Endothelial cell (in vitro differentiated cells): ENCODE measurements at regions not wholly inside any gene's neighbourhood (a gene's known extent, or its start where the extent isn't known, plus 50 kb on each side); places are given as distances from the start of the nearest gene placed in this dataset.

Source experiments
- DNase-seq: peaks from one replicate; pipeline ENCODE4 v3.0.0; 2021; ENCODE audit warnings: low spot score
- H3K27ac Mint-ChIP-seq: one replicate; pipeline ENCODE4 v1.8.0; 2021; ENCODE audit warnings: mixed read lengths, inconsistent platforms; ENCODE audit not compliant: unreplicated experiment
- H3K27me3 Mint-ChIP-seq: one replicate; pipeline ENCODE4 v1.8.0; 2021; ENCODE audit warnings: mild to moderate bottlenecking, moderate library complexity, mixed read lengths, inconsistent platforms; ENCODE audit not compliant: unreplicated experiment
- H3K36me3 Mint-ChIP-seq: one replicate; pipeline ENCODE4 v1.8.0; 2021; ENCODE audit warnings: mild to moderate bottlenecking, low read depth, mixed read lengths, inconsistent platforms; ENCODE audit not compliant: unreplicated experiment
- H3K4me1 Mint-ChIP-seq: one replicate; pipeline ENCODE4 v1.8.0; 2021; ENCODE audit warnings: mild to moderate bottlenecking, mixed read lengths, inconsistent platforms; ENCODE audit not compliant: unreplicated experiment
- H3K4me3 Mint-ChIP-seq: one replicate; pipeline ENCODE4 v1.8.0; 2021; ENCODE audit warnings: mild to moderate bottlenecking, mixed read lengths, inconsistent platforms; ENCODE audit not compliant: unreplicated experiment
- H3K9me3 Mint-ChIP-seq: one replicate; pipeline ENCODE4 v1.8.0; 2021; ENCODE audit warnings: mixed read lengths, inconsistent platforms; ENCODE audit not compliant: unreplicated experiment
- CTCF ChIP-seq: fragments of 200-600 bp; sonication (generic); IDR thresholded peaks from one replicate; pipeline ENCODE4 v1.5.0; 2021; ENCODE audit warnings: antibody characterized with exemption; ENCODE audit not compliant: unreplicated experiment

GRCh38 chr20:22901164-22901563 is 133.9 kb upstream of the SSTR4 start:
- peaks cover 6% of the 10 kb centered on the region for H3K4me1 Mint-ChIP-seq
- H3K27ac Mint-ChIP-seq: no peak overlapping the region
- DNase-seq: no peak
- H3K9me3 Mint-ChIP-seq: peaks cover 5% of the 10 kb centered on the region
- no peaks in the 10 kb centered on the region for H3K36me3 Mint-ChIP-seq
- no peak overlapping the region for H3K4me3 Mint-ChIP-seq
- no peak for TF ChIP-seq CTCF
- peaks cover 3% of the 10 kb centered on the region for H3K27me3 Mint-ChIP-seq

GRCh38 chr20:22901921-22902320 is 133.2 kb upstream of the SSTR4 start:
- H3K36me3 Mint-ChIP-seq: no peaks in the 10 kb centered on the region
- H3K27me3 Mint-ChIP-seq: peaks cover 3% of the 10 kb centered on the region
- H3K4me1 Mint-ChIP-seq: peaks cover 6% of the 10 kb centered on the region
- DNase-seq: no peak
- H3K27ac Mint-ChIP-seq: no peak overlapping the region
- no peak overlapping the region for H3K4me3 Mint-ChIP-seq
- no peak for TF ChIP-seq CTCF
- H3K9me3 Mint-ChIP-seq: peaks cover 5% of the 10 kb centered on the region

- H3K9me3 Mint-ChIP-seq: peaks cover 5% of the 10 kb centered on the region
- no peak for TF ChIP-seq CTCF
- H3K27me3 Mint-ChIP-seq: no peaks in the 10 kb centered on the region
- H3K4me3 Mint-ChIP-seq: no peak overlapping the region
- H3K36me3 Mint-ChIP-seq: no peaks in the 10 kb centered on the region
- peaks cover 13% of the 10 kb centered on the region for H3K4me1 Mint-ChIP-seq
- no peak overlapping the region for H3K27ac Mint-ChIP-seq
- DNase-seq: no peak
These were observed 130.7 kb upstream of the SSTR4 start for GRCh38 chr20:22904386-22904785.

- TF ChIP-seq CTCF: no peak
- H3K4me1 Mint-ChIP-seq: peaks cover 7% of the 10 kb centered on the region
- no peaks in the 10 kb centered on the region for H3K27me3 Mint-ChIP-seq
- H3K27ac Mint-ChIP-seq: no peak overlapping the region
- no peak for DNase-seq
- no peak overlapping the region for H3K4me3 Mint-ChIP-seq
- H3K9me3 Mint-ChIP-seq: peaks cover 5% of the 10 kb centered on the region
- H3K36me3 Mint-ChIP-seq: no peaks in the 10 kb centered on the region
These were observed 130.2 kb upstream of the SSTR4 start for GRCh38 chr20:22904905-22905304.

GRCh38 chr20:22905658-22906057 is 129.5 kb upstream of the SSTR4 start:
- no peak for TF ChIP-seq CTCF
- DNase-seq: no peak
- Mint-ChIP-seq H3K9me3 (peaks cover 5% of the 10 kb centered on the region), H3K27ac (no peak overlapping the region), H3K4me1 (peaks cover 7% of the 10 kb centered on the region), H3K4me3 (no peak overlapping the region), H3K27me3 (no peaks in the 10 kb centered on the region), H3K36me3 (no peaks in the 10 kb centered on the region)
